KG1 (cell line): ENCODE measurements at regions not wholly inside any gene's neighbourhood (a gene's known extent, or its start where the extent isn't known, plus 50 kb on each side); places are given as distances from the start of the nearest gene placed in this dataset.
"Not testable (repeated sequence)": the region's sequence is repeated elsewhere in the genome, so short reads cannot be mapped to it uniquely, and the experiment has no call there.

Experiments used
- DNase-seq: peaks from one replicate; lab custom pipeline; 2025; lab: John Stamatoyannopoulos, UW

DNA sequence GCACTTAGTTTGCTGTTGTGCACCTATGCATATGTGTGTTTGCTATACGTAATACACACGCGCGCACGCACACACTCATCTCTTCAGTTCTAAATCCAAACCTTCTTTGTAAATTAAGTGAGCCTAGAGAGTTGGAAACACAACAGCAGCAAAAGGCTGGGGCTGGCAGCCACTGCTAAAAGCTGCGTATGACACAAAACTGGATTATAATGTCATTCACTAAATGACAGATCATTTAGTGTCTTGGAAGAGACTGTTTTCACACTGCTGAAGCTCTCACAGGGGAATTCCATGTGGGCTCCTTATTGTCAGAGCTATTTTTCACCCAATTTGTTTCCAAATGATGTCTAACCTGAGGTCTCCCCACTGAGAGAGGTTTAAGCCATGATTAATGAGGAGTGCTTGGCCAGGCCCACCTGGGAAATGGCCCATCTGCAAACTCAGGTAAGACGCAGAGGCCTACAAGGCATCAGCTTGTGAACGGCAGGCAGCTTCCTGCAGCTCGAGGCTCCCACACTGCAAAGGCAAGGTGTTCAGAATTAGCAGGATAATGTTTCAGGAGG lies 94.2 kb downstream of the OLIG3 start:
- no peak for DNase-seq

DNA sequence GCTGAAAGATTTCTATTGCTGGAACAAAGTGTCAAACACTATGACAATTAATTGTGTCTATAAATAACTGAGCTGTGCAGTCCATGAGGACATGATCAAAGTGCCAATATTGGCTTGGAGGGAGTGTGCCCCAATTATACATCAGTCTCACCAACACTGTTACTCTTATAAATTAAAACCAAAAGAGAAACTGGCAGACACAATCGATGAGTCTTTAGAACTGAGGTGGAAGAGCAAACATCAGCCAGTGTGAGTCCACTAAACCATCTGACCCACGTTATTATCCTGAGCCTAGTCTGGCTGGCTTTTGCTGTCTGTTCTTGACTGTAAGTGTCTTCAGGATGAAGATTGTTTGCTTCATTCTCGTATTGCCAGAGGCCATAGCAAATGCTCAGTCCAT lies 98.9 kb downstream of the OLIG3 start:
- no peak for DNase-seq

DNA sequence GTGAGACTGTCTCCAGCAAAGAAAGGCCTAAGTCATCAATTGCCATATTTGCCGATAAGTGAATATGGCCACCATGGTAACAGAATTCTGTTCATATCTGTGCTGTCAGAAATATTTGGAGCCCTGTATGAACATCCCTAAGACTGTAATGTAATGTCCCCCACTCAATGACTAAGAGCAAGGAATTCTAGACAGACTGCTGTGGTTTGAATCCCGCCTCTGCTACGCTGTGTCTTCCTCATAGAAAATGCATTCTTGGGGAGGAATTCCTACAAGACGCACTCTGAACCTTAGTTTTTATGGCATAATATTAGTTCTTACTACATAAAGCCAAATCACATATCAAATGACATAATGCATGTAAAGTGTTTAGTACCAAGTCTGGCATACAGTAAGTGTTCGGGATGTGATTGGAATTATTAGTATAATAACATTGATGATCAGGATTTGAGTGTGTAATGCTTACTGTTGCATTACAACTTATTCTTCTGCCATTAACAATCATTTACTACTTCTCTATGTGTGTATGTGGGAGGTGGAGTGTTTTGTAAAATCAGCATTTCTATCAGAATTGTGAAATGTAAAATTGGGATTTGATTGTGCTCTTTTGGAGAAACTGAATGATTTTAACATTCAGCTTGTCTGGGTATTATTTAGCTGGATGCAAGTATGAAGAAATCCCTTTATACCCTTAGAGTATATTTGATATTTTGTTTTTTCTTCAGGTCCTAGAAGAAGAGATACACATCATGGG lies 103.0 kb downstream of the OLIG3 start:
- DNase-seq: no peak

DNA sequence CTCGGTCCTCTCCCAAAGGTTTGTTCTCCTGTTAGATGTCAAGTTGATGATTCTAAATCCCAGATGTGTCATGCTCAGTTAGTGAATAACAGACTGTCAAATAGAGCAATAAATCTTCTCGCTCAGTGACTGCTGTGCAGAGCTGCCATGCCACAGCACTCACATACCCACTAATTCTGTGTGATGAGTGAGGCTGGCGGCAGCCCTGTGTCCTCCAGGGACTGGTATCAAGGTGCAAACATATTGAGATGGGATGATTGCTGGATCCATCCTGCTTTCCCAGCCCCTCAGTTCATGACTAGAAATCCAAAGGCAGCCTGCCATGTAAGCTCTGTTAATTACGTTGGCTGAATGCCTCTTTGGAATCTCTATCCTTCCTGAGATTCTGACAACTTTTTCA lies 103.9 kb downstream of the OLIG3 start:
- no peak for DNase-seq

DNA sequence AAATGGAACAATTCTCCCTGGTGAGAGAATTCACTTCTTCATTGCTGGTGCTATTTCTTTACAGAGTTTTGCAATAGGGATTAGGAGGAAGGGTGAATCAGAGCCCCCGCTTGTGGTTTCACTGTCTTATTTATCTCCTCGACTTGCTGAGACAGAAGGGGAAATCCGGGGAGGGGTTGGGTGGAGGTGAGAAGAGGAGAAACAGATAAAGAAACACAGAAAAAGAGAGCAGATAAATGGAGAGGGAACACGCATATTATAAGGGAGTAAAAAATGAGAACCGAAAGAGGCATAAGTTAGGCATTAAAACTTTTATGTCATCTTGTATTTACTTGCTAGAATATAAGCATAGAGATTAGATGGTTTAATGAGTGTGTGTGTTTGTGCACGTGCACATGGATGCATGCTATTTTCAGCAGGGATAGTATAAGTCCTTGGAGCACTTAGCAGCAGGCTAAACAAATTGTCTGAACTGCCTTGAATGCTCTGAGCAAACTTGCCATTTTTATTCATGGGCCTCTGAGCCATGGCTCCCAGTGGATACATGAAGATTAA lies 105.0 kb downstream of the OLIG3 start:
- DNase-seq: peak; percentile 61

DNA sequence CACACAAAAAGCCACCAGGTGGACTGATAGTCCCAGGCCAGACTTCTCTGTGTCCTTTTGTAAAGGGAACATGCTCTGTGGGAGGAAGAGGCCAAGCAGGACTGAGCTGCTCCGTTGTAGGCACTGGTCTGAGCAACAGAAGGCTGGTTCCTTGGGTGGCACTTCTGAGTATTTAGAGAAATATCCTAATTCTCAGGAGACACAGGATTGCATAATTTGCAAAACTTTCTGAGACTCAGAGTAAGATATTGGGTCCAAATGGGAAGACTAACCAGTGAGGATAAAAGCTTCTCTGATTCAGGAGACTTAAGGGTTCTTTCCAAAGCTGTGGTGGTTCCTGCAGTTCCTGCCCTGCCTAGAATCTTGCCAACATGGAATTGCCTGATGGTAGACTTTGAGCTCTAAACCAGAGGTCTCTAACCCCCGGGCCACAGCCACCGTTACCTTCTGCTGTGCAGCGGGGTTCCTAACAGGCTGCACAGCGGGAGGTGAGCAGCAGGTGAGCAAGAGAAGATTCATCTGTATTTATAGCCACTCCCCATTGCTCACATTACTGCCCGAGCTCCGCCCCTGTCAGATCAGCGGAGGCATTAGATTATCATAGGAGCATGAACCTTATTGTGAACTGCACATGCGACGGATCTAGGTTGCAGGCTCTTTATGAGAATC lies 107.0 kb downstream of the OLIG3 start:
- DNase-seq: no peak

DNA sequence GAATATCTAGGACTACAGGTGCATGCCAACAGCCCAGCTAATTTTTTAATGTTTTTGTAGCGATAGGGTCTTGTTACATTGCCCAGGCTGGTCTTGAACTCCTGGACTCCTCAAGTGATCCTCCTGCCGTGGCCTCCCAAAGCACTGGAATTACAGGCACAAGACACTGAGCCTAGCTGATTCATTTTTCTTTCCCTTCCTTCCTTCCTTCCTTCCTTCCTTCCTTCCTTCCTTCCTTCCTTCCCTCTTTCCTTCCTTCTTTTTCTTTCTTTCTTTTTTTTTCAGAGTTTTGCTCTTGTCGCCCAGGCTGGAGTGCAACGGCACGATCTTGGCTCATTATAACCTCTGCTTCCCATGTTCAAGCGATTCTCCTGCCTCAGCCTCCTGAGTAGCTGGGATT lies 110.9 kb downstream of the OLIG3 start:
- DNase-seq: not testable (repeated sequence)

DNA sequence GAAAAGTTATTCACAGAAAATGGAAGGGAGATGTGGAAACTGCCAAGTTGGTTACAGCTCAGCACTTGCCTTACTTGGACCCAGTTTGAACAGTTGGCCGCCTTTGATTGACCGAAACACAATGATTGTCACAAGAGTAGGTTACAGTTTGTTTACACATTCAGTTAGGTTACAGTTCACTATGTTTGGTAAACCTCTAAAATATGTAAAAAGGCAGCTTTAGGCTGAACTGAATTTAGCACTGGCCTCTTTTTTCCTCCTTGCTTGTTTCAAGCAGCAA lies 116.2 kb downstream of the OLIG3 start:
- no peak for DNase-seq

DNA sequence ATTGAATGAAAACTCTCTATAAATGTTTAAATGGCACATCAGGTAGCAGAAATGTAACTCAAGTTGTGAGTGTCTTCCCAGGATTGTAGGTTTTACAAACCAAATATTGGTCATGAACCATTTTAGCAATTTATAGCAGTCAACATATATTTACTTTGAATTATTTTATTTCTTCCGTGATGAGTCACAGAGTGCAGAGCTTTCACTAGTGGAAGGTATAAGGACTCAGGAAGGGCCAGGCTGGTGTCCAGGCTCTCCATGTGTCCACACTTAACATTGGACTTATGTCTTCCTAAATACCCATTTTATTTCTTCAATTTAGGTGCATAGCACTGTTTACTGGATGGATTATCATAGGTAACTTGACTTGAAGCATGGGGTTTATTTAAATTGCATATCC lies 120.9 kb downstream of the OLIG3 start:
- no peak for DNase-seq

DNA sequence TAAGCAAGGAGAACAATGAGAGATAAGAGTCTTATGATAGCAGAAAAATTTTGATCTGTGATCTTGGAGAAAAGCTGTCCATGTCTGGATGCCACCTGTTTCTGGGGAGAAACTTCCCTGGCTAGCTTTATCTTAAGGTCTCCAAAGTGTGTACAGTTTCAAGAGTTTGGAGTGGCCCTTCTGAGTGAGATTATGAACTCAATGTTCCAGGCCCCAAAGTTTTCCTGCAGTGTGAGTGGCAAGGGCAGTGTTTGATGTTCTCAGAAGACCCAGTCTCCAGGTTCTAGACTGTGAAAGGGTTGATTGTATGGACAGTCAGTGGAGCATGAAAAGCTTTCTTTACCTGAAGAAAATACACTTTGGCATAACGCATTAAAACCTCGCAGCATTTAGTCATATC lies 121.7 kb downstream of the OLIG3 start:
- DNase-seq: no peak

DNA sequence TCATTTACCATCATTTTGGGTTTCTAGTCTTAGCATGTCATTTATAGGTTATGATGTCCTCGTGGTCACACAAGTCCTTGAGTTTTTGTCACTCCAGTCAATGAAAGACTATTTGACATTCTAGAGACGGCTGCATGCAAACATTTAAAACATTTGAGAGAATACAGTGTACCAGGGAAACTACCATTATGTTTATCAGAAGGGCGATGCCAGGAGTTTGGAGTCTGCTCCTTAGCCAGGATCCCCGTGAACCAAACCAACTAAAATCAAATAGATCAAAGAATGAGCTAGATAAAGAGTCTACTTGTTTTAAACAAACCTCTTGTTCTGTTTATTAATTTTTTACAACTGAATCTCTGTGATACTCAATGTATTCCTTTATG lies 122.6 kb downstream of the OLIG3 start:
- DNase-seq: no peak

DNA sequence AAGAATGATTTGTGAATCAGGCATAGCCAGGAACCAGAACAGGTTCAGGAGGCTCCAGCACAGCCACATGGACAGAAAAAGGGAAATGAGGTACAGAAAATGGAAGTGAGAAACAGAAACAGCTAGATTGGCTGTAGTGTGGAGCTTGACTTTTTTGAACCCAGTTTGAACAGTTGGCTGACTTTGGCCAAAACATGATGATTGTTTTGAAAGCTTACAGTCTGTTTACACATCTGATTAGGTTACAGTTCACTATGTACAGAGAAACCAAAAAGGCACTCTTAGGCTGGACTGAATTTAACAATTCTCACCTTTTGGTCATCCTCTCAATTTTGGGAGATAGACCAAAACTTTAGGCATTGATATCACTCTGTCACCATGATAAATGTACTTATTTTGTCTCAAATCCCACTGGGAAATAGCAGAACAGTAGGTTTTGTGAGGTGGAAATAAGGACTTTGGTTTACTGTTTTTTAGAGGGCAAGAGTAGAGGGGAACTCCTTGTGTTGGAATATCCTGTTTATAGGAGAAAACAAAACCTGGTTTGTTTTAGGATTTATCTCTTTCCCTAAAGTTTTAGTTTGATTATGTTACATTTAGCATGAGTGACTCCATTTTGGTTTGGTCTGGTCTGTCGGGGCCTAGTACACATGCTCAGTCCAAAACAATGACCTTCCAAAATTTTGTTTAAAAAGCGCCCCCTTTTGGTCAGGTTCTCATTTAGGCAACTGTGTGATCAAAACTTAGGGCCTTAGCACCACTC lies 123.1 kb downstream of the OLIG3 start:
- DNase-seq: no peak

DNA sequence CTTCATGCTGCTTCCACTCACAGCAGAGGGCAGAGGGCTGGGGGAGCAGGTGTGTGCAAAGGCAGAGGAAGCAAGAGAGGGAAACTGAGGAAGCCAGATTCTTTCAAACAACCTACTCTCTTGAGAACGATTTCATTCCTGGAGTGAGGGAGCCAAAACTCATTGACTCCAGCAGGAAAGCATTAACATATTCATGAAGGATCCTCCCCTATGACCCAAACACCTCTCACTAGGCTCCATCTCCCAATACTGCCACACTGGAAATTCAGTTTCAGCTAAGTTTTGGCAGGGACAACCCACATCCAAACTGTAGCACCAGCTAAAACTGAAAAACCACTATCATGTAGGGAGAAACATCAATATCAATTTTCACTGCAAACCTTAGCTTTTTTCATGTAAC lies 125.1 kb downstream of the OLIG3 start:
- DNase-seq: no peak

DNA sequence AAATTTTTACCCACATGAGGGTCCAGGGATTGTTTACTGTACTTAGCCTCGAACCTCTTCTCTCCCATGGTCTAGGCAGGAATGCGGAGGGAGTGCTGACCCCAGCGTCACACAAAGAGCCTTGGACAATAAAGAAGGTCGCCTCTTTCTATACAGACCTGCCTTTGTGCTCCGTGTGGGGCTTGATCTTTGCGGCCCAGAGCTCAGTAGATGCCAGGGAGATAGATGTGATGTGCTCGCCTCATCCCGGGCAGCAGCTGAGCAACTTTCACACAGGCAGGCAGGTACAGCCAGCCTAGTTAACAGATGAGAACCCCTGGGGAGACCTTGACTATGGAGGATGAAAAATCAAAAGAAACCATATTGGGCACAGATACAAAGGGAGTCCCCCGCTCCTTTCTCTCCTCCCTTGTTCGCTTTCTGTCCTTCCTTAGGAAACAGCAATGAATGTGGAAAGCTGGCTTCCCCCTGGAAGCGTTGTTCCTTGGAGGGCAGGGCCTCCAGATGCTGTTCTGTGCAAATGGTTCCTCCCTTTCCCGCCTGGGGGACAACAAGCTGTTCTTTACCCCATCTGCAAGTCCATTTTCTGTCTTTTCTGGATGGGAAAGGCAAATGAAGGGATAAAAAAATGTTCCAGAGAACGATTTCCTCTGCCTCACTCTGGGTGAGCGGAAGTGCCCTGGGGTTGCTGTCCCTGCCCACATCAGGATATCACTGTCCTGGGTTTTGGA lies 128.3 kb downstream of the OLIG3 start:
- no peak for DNase-seq

DNA sequence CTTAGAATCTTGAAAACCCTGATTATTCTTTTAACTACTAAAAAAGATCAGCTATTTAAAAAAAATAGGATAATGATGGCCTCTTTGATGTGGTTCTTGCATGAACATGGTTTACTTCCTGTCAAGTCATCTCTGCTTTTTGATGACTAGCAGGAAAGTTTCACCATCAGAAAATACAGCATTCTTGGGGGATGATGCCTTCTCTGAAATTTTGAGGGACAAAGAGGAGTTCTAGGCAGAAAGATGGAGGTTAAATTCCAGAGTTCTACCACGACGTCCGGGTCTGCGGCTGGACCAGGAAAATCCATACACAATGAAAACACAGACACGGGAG lies 130.4 kb downstream of the OLIG3 start:
- no peak for DNase-seq

DNA sequence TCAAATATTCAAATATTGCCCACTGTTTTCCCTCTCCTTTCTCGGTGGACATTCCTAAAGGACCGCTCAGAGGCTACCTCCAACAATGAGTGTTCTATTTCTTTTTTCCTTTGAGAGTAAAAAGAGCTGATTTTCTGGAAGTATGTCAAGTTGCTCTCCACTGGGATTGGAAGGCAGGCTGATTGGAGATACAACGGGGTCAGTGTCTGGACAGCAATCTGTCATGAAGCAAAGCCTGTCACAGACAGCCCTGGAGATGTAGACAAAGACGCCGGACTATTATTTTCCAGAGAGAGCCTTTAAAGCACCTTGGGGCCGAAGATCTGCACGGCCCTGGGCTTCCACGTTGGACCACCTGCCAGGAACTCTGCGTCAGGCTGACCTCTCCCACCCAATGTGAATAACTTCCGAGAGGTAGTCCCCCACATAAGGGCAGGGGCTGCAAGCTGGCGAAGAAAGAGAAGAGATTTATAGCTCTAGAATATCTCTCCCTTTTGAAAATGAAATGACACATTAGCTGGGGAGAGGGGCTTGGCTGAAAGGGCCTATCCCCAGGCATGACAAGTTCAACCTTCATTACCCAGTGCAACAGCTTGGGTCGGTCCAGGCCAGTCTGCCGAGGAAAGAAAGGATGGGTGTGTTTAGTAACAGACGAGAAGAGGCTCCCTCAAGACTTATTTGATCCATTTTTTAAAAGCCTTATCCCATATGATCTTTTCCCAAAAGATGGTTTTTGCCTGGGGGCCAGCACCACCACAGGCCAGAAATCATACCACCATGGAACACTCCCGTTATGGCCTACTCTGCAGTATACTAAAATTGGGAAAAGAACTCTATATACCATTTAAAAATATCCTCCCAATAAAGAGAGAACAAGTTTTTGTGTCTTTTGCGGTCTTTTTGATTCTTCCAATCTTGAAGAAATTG lies 131.1 kb downstream of the OLIG3 start:
- no peak for DNase-seq

DNA sequence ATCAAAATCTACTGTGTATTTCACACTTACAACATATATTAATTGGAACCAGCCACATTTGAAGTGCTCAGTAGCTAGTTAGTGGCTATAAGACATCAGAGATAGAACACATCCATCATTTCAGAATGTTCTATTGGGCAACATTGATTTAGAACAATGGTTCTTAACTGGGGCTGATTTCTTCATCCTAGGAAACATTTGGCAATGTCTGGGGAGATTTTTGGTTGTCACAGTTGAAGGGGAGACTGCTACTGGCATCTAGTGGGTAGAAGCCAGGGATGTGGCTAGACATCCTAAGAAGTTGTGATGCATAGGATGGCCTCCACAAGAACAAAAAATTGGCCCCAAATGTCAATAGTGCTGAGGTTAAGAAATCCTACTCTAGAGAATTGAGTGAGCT lies 132.5 kb downstream of the OLIG3 start:
- no peak for DNase-seq

DNA sequence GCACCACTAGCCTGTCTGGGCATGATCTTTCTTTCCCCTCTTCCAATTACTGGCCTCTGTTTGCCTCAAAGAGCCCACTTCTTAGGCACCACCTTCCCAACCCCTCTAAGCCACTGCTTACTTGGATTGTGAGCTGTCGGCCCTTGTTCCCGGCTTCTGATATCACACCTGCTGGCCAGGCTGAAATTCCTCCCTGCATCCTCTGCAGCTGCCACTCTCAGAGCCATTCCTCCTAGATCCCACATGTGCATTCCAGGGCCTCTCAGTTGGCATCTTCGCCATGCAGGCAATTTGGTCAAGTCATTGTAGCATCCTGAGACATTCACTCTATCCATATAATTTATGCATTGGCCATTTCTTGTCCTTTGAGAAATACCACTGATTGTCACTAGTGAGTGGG lies 135.9 kb downstream of the OLIG3 start:
- no peak for DNase-seq

DNA sequence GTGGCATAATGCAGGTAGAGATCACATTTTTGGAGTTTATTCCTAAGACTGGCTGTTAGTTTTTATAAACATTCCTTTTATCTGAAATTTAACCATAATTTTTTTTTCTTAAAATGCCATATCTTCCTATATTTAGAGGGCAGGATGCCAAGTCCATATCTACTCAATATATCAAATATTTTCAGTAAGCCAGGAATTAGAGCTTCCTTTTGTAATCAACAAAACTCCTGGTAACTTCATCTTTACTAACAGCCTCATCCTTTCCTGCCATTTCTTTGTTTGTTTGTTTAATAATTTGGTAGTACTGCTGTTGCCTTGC lies 136.3 kb downstream of the OLIG3 start:
- DNase-seq: no peak

DNA sequence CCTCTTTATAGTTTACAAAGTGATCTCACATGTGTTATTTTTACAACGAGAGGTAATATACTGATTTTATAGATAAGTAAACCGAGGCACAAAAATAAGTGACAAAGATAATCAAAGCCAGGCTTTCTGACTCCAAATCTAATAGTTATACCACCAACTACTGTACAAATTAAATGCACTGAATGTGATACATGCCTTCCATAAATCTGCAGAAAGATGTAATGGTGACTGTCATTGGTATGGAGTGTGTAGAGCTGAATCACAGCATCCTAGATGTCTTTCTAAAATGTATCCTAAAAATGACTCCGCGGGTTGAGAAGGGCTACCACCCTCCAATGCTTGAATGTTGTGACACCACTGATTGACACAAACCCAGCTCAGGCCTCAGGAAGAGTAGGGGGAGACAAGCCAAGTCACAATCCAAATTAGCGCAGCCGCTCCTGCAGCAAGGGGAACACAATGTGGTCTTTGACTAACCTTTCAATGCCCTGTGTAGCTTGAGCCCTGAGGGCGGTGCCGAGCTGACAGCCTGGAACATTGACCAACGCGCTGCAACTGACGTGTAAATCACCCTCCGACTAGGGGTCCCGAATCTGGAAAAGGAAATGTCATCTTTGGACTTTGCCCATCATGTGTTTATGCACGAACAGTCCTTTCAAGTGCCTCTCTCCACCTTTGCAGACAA lies 136.8 kb downstream of the OLIG3 start:
- DNase-seq: no peak
